Rectal smooth muscle tissue (tissue), 1 donor: ENCODE measurements at regions not wholly inside any gene's neighbourhood (a gene's known extent, or its start where the extent isn't known, plus 50 kb on each side); places are given as distances from the start of the nearest gene placed in this dataset.

Source experiments
- H3K27ac ChIP-seq: one replicate; pipeline ENCODE4 v1.7.0; 2013; ENCODE audit warnings: low read depth, low read length, inconsistent platforms
- H3K27me3 ChIP-seq: one replicate; pipeline ENCODE4 v1.7.0; 2013; ENCODE audit warnings: low read length; ENCODE audit not compliant: control insufficient read depth, insufficient read depth
- H3K36me3 ChIP-seq: one replicate; pipeline ENCODE4 v1.7.0; 2013; ENCODE audit warnings: low read length; ENCODE audit not compliant: control insufficient read depth, insufficient read depth
- H3K4me1 ChIP-seq: one replicate; pipeline ENCODE4 v1.7.0; 2013; ENCODE audit warnings: low read length; ENCODE audit not compliant: control insufficient read depth, insufficient read depth
- H3K4me3 ChIP-seq: one replicate; pipeline ENCODE4 v1.7.0; 2013; ENCODE audit warnings: low read length
- H3K9ac ChIP-seq: one replicate; pipeline ENCODE4 v1.7.0; 2013; ENCODE audit warnings: low read length

DNA sequence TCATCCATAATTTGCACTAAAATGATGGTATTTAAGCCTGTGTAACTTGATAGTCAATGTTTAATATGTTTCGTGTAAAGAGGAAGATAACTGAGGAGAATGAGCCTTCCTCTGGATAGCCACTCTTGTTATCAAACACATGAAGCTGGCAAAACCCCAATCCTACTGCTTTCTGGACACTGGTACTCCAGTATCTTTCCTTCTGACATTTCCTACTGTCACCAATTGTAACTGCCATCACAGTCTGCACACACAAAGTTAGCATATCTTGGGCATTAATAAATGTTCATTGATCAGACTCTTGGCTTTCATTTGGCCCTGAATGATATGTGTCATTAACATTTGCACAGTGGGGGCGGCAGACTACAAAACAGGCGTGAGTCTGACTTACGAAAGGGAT is 419.1 kb downstream of the TMA16 start:
- Histone ChIP-seq H3K9ac (no peak overlapping the region), H3K4me3 (no peak overlapping the region), H3K4me1 (no peaks in the 10 kb centered on the region), H3K27ac (no peak overlapping the region), H3K36me3 (no peaks in the 10 kb centered on the region), H3K27me3 (no peaks in the 10 kb centered on the region)

DNA sequence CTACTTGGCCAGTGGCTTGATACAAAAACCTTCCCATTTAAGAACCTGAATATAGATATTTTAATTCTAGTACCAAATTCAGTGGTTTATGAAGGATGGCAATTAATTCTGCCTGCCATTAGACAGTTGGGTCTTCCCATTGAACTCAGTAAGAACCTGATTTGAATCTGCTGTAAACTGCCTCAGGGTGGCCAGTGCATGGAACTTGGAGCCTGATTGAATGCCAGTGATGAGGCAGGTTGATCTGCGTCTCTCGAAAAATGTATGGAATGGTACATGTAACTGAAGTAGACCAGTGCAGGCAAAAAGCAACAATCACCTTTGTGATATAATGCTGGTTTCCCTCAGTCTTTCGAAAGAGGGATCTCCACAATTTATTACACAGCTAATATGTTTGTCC is 421.4 kb downstream of the TMA16 start:
- no peaks in the 10 kb centered on the region for H3K4me1 ChIP-seq
- no peaks in the 10 kb centered on the region for H3K36me3 ChIP-seq
- no peak overlapping the region for H3K27ac ChIP-seq
- no peak overlapping the region for H3K9ac ChIP-seq
- no peaks in the 10 kb centered on the region for H3K27me3 ChIP-seq
- no peak overlapping the region for H3K4me3 ChIP-seq

DNA sequence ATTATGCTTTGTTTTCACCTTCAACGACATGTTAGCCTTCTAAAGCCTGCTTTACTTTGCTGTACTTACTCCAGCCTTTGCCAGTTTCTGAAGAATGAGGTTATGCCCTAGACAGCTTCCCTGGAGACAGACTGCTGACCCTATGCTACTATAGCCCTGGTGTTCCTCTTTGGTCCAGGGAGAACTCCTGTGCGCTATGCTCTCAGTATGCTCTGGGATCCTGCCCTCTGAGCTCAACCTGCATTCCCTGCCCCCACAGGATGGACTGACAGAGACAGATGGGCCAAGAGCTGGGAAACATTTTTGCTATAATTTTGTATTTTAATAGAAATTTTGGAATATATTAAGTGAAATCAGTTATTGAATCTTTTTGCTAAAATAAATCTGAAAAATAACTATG is 425.9 kb downstream of the TMA16 start:
- no peak overlapping the region for H3K9ac ChIP-seq
- no peak overlapping the region for H3K4me3 ChIP-seq
- no peaks in the 10 kb centered on the region for H3K36me3 ChIP-seq
- no peak overlapping the region for H3K27ac ChIP-seq
- no peaks in the 10 kb centered on the region for H3K4me1 ChIP-seq
- H3K27me3 ChIP-seq = no peaks in the 10 kb centered on the region

DNA sequence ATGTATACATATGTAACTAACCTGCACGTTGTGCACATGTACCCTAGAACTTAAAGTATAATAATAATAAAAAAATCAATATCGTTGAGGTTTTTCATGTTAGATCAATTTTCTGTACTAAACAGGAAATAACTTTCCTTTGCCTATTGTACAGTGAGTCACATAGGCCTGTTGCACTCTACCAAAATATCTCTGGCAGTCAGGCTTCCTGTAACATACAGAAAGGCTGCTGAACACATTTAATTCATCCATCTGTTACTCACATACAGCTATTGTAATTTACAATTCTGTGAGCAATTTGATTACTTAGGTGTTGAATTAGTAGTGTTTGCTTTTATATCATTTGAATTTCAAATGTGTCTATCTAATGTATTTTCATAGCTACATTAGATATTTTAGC is 427.8 kb downstream of the TMA16 start:
- Histone ChIP-seq H3K27ac (no peak overlapping the region), H3K4me3 (no peak overlapping the region), H3K9ac (no peak overlapping the region), H3K4me1 (no peaks in the 10 kb centered on the region), H3K27me3 (no peaks in the 10 kb centered on the region), H3K36me3 (no peaks in the 10 kb centered on the region)

DNA sequence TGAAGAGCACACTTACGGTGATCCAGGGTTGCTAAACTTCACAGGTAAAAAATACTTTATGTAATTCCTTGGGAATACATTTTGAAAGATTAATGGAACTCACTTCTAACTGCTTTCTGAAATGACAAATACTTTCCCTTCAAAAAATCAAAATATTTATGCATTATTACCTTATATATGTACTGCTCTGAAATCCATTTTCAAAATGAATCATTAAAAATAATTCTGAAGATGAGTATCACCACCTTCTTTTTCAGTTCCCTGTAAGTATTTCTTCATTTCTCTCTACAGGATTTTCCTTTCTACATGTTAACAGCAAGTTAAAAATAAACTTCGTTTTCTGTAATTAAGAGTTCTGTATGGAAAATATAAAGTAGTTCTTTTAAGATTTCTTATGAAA is 428.6 kb downstream of the TMA16 start:
- H3K9ac ChIP-seq = no peak overlapping the region

DNA sequence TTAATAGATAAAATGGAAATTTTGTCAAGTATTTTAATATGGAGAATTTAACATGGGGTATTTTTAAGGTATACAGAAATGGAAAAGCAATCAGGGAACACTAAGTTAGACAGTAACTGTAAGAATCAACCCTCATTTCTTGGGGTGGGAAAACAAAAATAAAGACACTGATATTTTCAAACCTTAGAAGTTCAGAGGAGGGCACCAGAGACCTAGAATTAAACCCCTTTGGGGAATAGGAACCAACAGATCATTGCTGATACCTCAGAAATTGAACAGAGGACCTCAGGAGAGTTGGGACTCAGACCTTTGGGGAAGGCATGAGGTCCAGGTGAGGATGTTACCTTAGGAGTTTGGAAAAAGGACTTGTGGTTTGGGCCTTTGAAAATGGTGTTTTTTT is 435.6 kb downstream of the TMA16 start:
- Histone ChIP-seq H3K27ac (no peak overlapping the region), H3K4me1 (no peaks in the 10 kb centered on the region), H3K27me3 (no peaks in the 10 kb centered on the region), H3K9ac (no peak overlapping the region), H3K4me3 (no peak overlapping the region), H3K36me3 (no peaks in the 10 kb centered on the region)

More for the DNA sequence above, 428.6 kb downstream of the TMA16 start:
- Histone ChIP-seq H3K27ac (no peak overlapping the region), H3K4me3 (no peak overlapping the region), H3K4me1 (no peaks in the 10 kb centered on the region), H3K27me3 (no peaks in the 10 kb centered on the region), H3K36me3 (no peaks in the 10 kb centered on the region)

DNA sequence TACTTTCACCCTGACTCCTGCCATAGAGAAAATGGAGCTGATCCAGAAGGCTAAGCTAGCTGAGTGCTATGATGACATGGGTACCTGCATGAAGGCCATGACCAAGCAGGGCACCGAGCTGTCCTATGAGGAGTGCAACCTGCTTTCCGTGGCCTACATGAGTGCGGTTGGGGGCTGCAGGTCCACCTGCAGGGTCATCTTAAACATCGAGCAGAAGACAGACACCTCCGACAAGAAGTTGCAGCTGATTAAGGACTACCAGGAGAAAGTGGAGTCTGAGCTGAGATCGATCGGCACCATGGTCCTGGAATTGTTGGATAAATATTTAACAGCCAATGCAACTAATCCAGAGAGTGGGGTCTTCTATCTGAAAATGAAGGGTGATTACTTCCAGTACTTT is 438.0 kb downstream of the TMA16 start:
- H3K27me3 ChIP-seq = no peaks in the 10 kb centered on the region
- no peak overlapping the region for H3K4me3 ChIP-seq
- no peak overlapping the region for H3K9ac ChIP-seq
- no peaks in the 10 kb centered on the region for H3K4me1 ChIP-seq
- no peak overlapping the region for H3K27ac ChIP-seq
- no peaks in the 10 kb centered on the region for H3K36me3 ChIP-seq

DNA sequence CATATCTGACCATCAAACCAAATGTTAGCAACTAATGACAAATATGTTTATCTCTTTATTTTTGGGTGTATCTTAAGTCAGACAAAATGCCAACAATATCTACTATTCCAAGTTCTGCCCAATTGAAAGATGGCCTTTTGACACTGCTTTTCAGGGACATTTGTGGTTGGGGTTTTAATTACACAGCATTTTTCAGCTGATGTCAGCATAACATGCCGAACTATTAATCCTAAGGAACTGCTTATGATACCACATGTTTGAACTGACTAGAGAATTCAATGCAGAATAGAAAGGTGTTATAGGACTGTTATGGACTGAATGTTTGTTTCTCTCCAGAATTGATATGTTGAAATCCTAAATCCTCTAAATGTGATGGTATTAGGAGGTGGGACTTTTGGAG is 445.1 kb downstream of the TMA16 start:
- Histone ChIP-seq H3K36me3 (no peaks in the 10 kb centered on the region), H3K9ac (no peak overlapping the region), H3K27ac (no peak overlapping the region), H3K4me3 (no peak overlapping the region), H3K4me1 (no peaks in the 10 kb centered on the region), H3K27me3 (no peaks in the 10 kb centered on the region)

DNA sequence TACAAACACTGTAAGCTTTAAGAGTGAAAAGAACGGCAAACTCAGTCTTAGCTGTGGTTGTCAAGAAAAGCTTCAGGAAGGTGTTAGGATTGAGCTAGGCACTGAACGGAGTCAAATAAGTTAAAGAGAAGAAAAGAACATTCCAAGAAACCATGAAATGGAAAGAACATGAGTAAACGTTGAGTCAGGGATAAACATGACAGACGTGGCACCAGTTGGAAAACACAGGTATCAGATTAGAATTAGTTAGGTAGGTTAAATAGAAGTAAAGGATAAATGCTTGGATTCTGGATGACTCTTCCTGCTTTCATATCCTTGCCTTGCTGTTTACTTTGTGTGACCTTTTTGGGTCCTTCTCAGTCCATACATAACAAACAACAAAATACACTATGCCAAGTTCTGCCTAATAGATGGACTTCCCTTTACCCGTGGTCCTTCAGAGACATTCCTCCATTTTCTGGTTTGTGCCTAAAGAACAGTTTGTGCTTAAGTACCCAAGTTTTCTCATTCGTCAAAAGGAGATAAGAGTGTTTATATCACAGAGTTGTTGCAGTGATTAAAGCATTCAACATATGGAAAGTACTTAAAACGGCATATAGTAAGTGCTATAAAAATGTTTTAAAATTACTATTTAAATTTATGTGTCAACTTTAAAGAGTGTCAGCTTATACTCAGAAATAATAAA is 446.9 kb downstream of the TMA16 start:
- Histone ChIP-seq H3K4me1 (no peaks in the 10 kb centered on the region), H3K4me3 (no peak overlapping the region), H3K27me3 (no peaks in the 10 kb centered on the region), H3K27ac (no peak overlapping the region), H3K36me3 (no peaks in the 10 kb centered on the region), H3K9ac (no peak overlapping the region)

DNA sequence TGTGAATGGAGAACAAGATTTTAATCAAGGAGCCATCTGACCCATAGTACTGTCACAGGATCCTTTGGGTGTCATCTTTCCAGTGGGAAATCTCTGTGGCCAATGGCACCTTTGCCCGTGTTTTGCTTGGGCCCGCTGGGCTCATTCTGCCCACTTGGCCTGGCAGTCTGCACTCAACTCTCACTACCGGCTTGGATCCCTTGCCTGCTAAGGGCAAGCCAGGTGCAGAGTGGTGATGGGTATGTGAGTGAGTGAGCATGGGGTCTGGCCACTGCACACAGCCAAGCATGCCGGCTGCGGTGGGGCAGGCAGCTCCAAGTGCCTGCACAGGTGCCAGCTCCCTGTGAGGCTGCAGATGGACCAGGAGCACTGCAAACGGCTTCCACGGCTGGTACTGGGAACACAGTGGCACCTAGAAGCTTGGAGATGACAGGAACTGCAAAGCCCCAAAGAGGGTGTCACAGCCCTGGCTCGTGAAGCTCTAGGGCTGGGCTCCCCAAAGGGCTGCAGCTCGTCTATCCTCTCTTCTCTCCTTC is 454.5 kb downstream of the TMA16 start:
- no peak overlapping the region for H3K27ac ChIP-seq
- H3K4me3 ChIP-seq = no peak overlapping the region
- no peaks in the 10 kb centered on the region for H3K27me3 ChIP-seq
- no peaks in the 10 kb centered on the region for H3K4me1 ChIP-seq
- no peak overlapping the region for H3K9ac ChIP-seq
- H3K36me3 ChIP-seq = no peaks in the 10 kb centered on the region

DNA sequence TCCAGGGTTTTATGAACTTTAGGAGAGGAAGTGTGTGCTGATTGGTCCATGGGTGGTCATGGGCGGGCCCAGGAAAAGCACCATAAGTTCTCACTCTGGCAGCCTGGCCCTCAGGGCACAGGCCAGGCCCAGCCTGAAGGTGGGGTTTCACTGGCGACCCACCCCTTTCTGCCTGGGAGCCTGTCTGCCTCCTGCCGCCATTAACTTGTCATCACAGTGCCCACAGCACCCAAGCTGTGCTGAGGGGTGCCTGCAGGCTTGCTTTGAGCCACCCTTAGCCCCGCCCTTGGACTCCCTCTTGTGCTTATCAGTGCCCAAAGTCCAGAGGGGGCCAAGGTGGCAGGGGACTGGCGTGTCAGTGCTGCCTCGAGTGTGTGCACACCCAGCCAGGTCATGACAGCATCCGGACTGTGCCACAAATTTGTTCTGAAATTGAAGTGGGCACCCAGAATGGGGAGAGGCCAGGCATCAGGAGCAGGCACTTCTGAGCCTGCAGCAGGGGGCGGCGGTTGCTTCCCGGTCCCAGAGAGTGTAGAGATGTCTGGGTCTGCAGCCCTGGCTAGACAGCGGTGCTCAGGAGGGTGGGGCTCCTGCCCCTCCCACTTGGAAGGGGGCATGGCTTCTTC is 455.6 kb downstream of the TMA16 start:
- Histone ChIP-seq H3K4me3 (no peak overlapping the region), H3K27me3 (no peaks in the 10 kb centered on the region), H3K36me3 (no peaks in the 10 kb centered on the region), H3K27ac (no peak overlapping the region), H3K9ac (no peak overlapping the region), H3K4me1 (no peaks in the 10 kb centered on the region)

DNA sequence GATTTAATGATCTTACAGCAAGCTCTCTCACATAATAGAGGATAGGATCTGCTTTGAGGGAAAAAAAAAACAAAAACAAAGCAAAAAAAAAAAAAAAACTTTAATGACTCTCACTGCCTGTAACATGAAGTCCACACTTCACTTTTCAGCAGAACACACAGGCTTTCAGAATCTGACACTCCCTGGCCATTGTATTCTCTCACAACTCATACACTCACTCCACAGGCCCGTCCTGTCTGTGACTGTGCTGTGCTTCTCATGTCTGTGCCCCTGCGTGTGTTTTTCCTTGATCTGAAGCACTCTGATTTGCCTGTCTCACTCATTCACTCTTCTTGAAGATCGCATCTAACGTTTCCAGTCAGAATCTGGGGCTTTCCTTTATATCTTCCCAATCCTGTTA is 460.8 kb downstream of the TMA16 start:
- no peak overlapping the region for H3K4me3 ChIP-seq
- no peak overlapping the region for H3K9ac ChIP-seq
- no peak overlapping the region for H3K27ac ChIP-seq
- H3K4me1 ChIP-seq = no peaks in the 10 kb centered on the region
- no peaks in the 10 kb centered on the region for H3K36me3 ChIP-seq
- H3K27me3 ChIP-seq = no peaks in the 10 kb centered on the region

DNA sequence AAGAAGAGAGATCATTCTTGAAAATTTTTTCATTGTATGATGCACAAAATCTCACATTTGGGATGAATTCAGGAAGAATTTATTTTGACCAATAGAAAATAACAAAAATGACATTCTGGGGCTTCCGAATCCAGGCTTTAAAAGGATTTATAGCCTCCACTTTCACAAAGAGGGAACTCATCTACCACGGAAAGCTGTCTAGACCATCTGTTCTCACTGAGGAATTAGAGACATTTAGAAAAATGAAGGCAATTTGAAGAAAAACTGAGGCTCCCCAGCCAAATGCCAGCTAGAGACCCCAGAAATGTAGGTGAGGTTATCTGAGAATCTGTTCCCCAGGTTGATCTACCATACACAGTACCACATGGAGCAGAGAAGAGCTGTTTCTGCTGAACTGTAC is 464.3 kb downstream of the TMA16 start:
- Histone ChIP-seq H3K36me3 (no peaks in the 10 kb centered on the region), H3K27ac (no peak overlapping the region), H3K9ac (no peak overlapping the region), H3K4me1 (no peaks in the 10 kb centered on the region), H3K27me3 (no peaks in the 10 kb centered on the region), H3K4me3 (no peak overlapping the region)
